Ishikawa (cell line): ENCODE measurements at regions not wholly inside any gene's neighbourhood (a gene's known extent, or its start where the extent isn't known, plus 50 kb on each side); places are given as distances from the start of the nearest gene placed in this dataset.

ENCODE experiments used
- CEBPB ChIP-seq: IDR thresholded peaks from 2 replicates; pipeline ENCODE4 v1.6.1; 2012
- CREB1 ChIP-seq: IDR thresholded peaks from 2 replicates; pipeline ENCODE4 v1.6.1; 2012; ENCODE audit warnings: low read depth
- EGR1 ChIP-seq: IDR thresholded peaks from 2 replicates; pipeline ENCODE4 v1.6.1; 2012
- EP300 ChIP-seq: IDR thresholded peaks from 2 replicates; pipeline ENCODE4 v1.6.1; 2012; ENCODE audit warnings: borderline replicate concordance
- FOXM1 ChIP-seq: IDR thresholded peaks from 2 replicates; pipeline ENCODE4 v1.6.1; 2012; ENCODE audit warnings: low read depth, borderline replicate concordance
- NFIC ChIP-seq: IDR thresholded peaks from 2 replicates; pipeline ENCODE4 v1.6.1; 2012
- RAD21 ChIP-seq: IDR thresholded peaks from 2 replicates; pipeline ENCODE4 v1.6.1; 2012; ENCODE audit warnings: low read depth
- TAF1 ChIP-seq: IDR thresholded peaks from 2 replicates; pipeline ENCODE4 v1.6.1; 2012; ENCODE audit warnings: low read depth, mild to moderate bottlenecking
- TCF12 ChIP-seq: IDR thresholded peaks from 2 replicates; pipeline ENCODE4 v1.6.1; 2012; ENCODE audit warnings: low read depth
- TEAD4 ChIP-seq: IDR thresholded peaks from 2 replicates; pipeline ENCODE4 v1.6.1; 2012
- YY1 ChIP-seq: IDR thresholded peaks from 2 replicates; pipeline ENCODE4 v1.6.1; 2012; ENCODE audit warnings: low read depth
- ZBTB7A ChIP-seq: IDR thresholded peaks from 2 replicates; pipeline ENCODE4 v1.6.1; 2012; ENCODE audit warnings: low read depth
- TF ChIP-seq, protein P1 (sequence below): IDR thresholded peaks from 2 replicates; pipeline ENCODE4 v1.6.1; 2012
- TF ChIP-seq, protein P2 (sequence below): IDR thresholded peaks from 2 replicates; pipeline ENCODE4 v1.6.1; 2012
- TF ChIP-seq, protein P3 (sequence below): IDR thresholded peaks from 2 replicates; pipeline ENCODE4 v1.6.1; 2012; ENCODE audit warnings: low read depth, mild to moderate bottlenecking

DNA sequence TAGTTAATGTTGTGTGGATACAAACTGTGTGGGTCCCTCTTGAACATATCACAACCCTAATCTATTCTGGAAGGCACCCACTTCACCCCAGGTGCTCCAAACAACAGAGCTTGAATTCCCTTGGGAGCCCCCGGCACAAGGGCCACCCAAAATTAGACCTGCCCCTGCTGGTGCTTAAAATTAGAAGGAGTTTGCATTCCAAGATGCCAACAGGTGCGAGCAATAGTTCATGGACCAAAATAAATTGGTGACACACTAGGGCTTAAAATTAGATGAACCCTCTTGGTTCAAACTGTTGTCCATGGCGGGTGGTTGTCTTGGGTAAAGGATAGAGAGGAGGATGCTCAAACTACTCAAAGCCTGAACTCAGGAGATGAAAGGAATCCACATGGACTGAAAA is 291.5 kb downstream of the MN1 start:
- TF ChIP-seq YY1 (no peak), TCF12 (no peak), TEAD4 (no peak), EP300 (no peak), TAF1 (no peak), NFIC (no peak), EGR1 (no peak), RAD21 (no peak), ZBTB7A (no peak), FOXM1 (no peak), CREB1 (no peak), CEBPB (no peak)
- TF ChIP-seq, protein P1, sequence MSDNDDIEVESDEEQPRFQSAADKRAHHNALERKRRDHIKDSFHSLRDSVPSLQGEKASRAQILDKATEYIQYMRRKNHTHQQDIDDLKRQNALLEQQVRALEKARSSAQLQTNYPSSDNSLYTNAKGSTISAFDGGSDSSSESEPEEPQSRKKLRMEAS = no peak
- TF ChIP-seq, protein P2, sequence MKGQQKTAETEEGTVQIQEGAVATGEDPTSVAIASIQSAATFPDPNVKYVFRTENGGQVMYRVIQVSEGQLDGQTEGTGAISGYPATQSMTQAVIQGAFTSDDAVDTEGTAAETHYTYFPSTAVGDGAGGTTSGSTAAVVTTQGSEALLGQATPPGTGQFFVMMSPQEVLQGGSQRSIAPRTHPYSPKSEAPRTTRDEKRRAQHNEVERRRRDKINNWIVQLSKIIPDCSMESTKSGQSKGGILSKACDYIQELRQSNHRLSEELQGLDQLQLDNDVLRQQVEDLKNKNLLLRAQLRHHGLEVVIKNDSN = no peak
- TF ChIP-seq, protein P3, sequence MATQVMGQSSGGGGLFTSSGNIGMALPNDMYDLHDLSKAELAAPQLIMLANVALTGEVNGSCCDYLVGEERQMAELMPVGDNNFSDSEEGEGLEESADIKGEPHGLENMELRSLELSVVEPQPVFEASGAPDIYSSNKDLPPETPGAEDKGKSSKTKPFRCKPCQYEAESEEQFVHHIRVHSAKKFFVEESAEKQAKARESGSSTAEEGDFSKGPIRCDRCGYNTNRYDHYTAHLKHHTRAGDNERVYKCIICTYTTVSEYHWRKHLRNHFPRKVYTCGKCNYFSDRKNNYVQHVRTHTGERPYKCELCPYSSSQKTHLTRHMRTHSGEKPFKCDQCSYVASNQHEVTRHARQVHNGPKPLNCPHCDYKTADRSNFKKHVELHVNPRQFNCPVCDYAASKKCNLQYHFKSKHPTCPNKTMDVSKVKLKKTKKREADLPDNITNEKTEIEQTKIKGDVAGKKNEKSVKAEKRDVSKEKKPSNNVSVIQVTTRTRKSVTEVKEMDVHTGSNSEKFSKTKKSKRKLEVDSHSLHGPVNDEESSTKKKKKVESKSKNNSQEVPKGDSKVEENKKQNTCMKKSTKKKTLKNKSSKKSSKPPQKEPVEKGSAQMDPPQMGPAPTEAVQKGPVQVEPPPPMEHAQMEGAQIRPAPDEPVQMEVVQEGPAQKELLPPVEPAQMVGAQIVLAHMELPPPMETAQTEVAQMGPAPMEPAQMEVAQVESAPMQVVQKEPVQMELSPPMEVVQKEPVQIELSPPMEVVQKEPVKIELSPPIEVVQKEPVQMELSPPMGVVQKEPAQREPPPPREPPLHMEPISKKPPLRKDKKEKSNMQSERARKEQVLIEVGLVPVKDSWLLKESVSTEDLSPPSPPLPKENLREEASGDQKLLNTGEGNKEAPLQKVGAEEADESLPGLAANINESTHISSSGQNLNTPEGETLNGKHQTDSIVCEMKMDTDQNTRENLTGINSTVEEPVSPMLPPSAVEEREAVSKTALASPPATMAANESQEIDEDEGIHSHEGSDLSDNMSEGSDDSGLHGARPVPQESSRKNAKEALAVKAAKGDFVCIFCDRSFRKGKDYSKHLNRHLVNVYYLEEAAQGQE = no peak

DNA sequence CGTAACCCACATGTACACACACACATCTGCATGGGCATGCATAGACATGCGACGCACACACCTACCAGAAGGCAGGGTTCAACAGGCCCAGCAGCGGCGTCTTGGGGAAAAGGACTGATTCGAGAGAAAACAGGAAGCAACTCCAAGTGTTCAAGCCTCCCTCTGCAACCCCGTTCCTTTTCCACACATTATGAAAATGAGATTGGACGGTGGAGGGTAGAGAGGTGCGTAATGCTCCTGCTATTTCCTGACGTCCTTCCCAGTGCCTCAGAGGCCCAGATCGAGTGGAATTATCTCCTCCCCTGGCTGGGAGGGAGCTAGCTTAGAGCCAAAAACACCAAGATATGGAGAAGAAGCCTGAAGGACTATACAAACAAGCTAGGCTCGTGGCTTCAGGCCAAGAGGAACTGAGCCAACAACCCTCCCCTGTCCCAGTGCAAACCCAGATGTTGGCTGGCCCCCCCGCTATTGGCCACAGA is 289.2 kb downstream of the MN1 start:
- TF ChIP-seq, protein P1 = no peak
- TF ChIP-seq NFIC (no peak), ZBTB7A (no peak)

DNA sequence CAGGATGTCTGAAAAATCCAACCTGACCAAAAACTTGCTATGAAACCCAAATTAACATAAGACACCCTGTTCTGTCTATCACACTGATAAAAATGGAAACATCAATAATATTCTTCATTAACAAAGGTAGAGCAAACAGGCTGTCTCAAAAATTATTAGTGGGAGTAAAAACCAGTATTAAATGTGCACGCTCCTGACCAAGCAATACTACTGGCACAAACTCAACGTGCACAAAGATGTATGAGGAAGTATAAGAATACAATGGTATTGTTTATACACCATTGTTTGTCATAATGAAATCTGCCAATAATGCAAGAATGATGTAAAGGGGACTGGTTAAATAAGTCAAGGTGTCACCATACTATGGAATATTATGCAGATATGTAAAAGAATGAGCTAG is 288.5 kb downstream of the MN1 start:
- no peak for TF ChIP-seq CREB1
- TF ChIP-seq FOXM1 = no peak
- no peak for TF ChIP-seq NFIC
- TF ChIP-seq CEBPB = no peak
- TF ChIP-seq EGR1 = no peak
- TF ChIP-seq TCF12 = no peak
- TF ChIP-seq, protein P2 = no peak
- TF ChIP-seq, protein P3 = no peak
- no peak for TF ChIP-seq YY1
- no peak for TF ChIP-seq RAD21
- no peak for TF ChIP-seq EP300
- TF ChIP-seq ZBTB7A = no peak
- TF ChIP-seq TAF1 = no peak
- no peak for TF ChIP-seq TEAD4
- TF ChIP-seq, protein P1 = no peak

DNA sequence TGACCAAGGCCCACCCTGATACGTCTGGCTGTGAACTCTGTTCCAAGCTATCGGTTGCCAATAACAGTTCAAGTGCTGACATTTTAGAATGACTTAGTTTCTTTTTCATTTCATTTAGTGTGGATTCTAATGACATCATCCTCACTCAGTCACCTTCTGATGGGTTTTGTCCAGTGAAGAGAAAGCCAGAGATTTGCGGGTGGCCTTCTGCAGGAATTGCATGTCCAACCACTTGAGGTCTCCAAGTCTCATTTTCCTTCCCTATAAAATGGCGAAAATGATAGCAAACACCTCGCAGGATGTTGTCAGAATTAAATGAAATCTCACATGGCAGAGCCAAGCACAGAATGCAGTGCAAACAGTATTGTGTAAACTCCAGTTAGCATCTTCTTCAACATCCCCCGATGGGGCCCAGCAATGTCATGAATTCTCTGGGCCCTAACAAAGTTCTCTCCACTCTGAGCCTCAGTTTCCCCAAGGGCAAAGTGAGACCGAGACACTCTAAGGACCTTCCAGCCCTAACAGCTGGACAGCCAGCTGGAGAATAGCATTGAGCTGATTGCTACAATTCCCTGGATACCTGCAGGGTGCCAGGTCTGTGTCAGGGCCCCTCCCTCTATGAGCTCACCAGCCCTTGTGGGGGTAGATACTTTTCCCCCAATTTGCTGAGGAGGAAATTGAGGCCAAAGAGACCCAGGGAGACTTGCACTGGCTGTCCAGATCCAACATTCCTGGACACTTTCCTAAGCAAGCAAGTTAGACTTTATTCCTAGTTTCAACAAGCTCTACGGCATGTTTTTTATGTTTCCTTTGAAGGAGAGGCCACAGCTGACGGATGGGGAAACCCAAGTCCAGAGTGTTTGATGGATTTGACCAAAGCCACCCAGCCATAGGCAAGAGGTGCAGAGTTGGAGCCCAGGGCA is 286.7 kb downstream of the MN1 start:
- TF ChIP-seq, protein P1 = no peak

DNA sequence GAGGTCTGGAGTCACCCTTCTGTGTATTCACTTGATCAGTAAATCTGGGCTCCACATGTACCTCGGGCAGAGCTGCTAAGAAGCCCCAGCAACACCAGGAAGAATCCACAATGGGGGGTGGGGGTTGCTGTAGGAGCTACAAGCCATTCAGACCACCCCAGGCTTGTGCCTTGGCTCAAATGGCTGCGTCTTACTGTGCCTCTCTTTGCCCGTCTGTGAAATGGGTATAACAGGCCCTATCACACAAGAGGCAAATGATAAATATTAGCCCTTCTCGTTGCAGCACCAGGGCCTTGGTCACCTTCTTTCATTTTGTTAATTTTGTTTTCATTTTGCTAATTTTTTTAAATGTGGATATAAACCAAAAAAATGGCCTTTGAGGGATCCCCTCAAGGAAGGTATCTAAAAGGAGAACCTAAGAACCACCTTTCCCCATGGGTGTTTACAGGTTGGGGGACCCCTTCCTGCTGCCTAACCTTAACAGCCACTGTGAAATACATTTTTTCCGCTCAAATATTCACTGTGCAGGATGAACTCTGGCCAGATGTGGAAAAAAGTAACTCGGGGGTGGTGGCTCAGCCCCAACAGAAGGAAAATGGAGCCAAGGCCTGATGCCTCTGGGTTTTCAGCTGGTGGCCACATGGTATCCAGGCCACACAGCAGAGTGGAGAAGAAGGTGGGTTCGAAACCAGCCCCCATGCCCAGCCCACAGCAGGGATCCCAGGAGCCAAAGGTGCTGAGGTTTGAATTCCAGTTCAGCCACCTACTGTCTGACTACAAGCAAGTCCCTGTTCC is 284.0 kb downstream of the MN1 start:
- no peak for TF ChIP-seq CEBPB
